GM18520 (cell line): ENCODE measurements at regions not wholly inside any gene's neighbourhood (a gene's known extent, or its start where the extent isn't known, plus 50 kb on each side); places are given as distances from the start of the nearest gene placed in this dataset.
A peak's percentile ranks its signal among the peaks of the same experiment; 100 is the strongest.

Experiments
- ATAC-seq: cut with Tn5 transposase; IDR thresholded peaks from one replicate; pipeline ENCODE4 v1.9.1; 2021; ENCODE audit not compliant: unreplicated experiment

GRCh38 chr20:9920866-9921265 is 82.0 kb upstream of the PAK5 start:
- ATAC-seq: no peak

- peak; percentile 74 for ATAC-seq
Measured at GRCh38 chr20:9919271-9920014, 80.6 kb upstream of the PAK5 start.

DNA sequence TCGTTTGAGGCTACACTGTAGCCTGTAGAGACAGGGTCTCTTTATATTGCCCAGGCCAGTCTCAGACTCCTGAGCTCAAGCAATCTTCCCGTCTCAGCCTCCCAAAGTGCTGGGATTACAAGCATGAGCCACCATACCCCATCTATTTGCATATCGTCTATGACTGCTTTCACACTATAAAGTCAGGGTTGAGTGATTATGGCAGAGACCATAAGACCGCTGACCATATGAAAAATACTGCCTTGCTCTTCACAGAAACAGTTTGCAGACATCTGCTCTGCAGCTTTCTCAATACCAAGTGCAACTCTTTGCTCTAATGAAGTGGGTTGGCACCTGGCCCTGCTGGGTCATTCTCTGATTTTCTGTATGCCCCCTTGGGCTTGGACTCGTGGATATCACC is 79.5 kb upstream of the PAK5 start:
- peak; percentile 44 for ATAC-seq

- ATAC-seq: no peak
Measured at GRCh38 chr20:9916761-9917160, 77.9 kb upstream of the PAK5 start.

- ATAC-seq: no peak
Measured at GRCh38 chr20:9912858-9913434, 74.1 kb upstream of the PAK5 start.

DNA sequence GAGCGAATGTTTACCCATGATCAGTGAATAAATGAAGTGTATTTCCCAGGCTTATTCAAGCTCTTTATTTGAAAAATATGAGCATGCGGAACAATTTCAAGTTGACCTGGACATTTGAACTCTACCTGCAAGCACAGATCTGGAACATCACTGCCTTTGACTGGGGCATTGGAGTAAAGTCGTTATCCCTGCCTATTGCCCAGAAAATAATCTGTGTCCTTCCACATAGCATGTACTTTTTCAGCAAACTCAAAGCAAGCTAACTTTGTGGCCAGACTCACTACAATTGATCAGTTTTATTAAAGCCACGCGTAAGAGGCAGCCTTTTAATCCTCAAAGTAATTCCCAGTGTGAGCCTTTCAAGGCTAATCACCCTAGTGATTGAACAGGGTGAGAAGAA is 73.4 kb upstream of the PAK5 start:
- ATAC-seq: no peak

DNA sequence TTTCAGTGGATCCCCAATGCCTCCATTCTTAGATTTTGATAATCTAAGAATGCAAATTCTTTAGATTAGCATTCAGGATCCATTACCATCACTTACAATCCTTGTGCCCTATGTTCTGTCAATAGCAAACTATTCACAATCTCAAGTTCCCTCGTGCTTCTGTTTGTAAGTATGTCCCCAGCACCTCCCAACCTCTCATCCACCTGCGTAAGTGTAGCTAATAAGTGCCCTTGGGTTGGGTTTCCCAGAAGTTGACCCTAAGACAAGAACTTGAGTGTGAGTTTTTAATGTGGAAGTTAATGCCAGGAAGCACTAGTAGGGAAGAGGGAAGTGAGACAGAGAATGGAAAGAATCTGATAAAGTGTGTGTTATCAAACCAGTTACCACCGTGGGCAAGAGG is 72.6 kb upstream of the PAK5 start:
- no peak for ATAC-seq

- no peak for ATAC-seq
Measured at GRCh38 chr20:9909167-9909566, 70.3 kb upstream of the PAK5 start.

- ATAC-seq: no peak
Measured at GRCh38 chr20:9903048-9903655, 64.3 kb upstream of the PAK5 start.

DNA sequence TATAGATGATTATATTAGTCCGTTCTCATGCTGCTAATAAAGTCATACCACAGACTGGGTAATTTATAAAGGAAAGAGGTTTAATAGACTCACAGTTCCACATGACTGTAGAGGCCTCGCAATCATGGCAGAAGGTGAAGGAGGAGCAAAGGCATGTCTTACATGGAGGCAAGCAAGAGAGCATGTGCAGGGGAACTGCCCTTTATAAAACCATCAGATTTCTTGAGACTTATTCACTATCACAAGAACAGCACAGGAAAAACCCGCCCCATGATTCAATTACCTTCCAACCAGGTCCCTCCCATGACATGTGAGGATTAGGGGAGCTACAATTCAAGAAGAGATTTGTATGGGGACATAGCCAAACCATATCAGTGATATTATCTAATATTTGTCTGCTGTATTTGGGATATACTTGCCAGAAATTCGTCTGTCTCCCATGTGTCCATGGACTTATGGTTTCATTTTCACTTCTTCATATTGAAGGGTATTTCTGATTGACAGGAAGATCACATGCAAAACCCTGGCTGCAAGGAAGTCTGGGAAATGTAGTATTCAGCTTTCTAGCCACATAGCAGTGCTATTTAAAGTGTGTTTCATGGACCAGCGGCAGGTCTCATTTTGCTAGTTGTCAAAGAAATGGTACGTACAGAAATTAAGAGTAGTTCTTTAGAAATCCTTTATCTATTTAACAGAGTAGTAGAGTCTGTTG is 50.5 kb upstream of the PAK5 start:
- no peak for ATAC-seq
